GM20000 (cell line): ENCODE measurements at regions not wholly inside any gene's neighbourhood (a gene's known extent, or its start where the extent isn't known, plus 50 kb on each side); places are given as distances from the start of the nearest gene placed in this dataset.

ENCODE experiments used
- DNase-seq: peaks from one replicate; pipeline ENCODE4 v3.0.0; 2012; ENCODE audit warnings: low spot score
- CTCF ChIP-seq: IDR thresholded peaks from 2 replicates; pipeline ENCODE4 v1.5.1; 2012; ENCODE audit warnings: mild to moderate bottlenecking, control low read depth; ENCODE audit errors: extremely low read depth, missing control alignments

GRCh38 chr17:72563952-72564351 lies 443.1 kb downstream of the SOX9 start:
- TF ChIP-seq CTCF, result no peak

GRCh38 chr17:72565006-72565405 lies 444.2 kb downstream of the SOX9 start:
- TF ChIP-seq CTCF, result no peak
- DNase-seq, result no peak

More at GRCh38 chr17:72563952-72564351, 443.1 kb downstream of the SOX9 start:
- no peak for DNase-seq

GRCh38 chr17:72565758-72566157 lies 444.9 kb downstream of the SOX9 start:
- TF ChIP-seq CTCF, result no peak
- DNase-seq, result no peak

- TF ChIP-seq CTCF, result no peak
- DNase-seq, result no peak
Measured at GRCh38 chr17:72566671-72567484, 446.1 kb downstream of the SOX9 start.

- no peak for DNase-seq
- TF ChIP-seq CTCF, result no peak
Measured at GRCh38 chr17:72567774-72568173, 447.0 kb downstream of the SOX9 start.

- no peak for DNase-seq
- no peak for TF ChIP-seq CTCF
Measured at GRCh38 chr17:72569148-72569946, 448.5 kb downstream of the SOX9 start.

GRCh38 chr17:72571813-72572396 lies 451.1 kb downstream of the SOX9 start:
- DNase-seq, result no peak
- no peak for TF ChIP-seq CTCF
